Spinal cord (tissue), 9 donors: ENCODE measurements at regions not wholly inside any gene's neighbourhood (a gene's known extent, or its start where the extent isn't known, plus 50 kb on each side); places are given as distances from the start of the nearest gene placed in this dataset.
A peak's percentile ranks its signal among the peaks of the same experiment; 100 is the strongest.

Experiments used
- DNase-seq, 6 donors: peaks; one replicate each; pipeline versions ENCODE4 v3.0.0 to v3.0.0-alpha.2; 2013 to 2015; ENCODE audit warnings: low spot score in 6 of 6, low read depth in 4 of 6
- H3K27ac ChIP-seq: one replicate; pipeline ENCODE4 v1.5.1; 2013; ENCODE audit warnings: low read depth, low read length, control low read depth
- H3K27me3 ChIP-seq: one replicate; pipeline ENCODE4 v1.6.1; 2013; ENCODE audit warnings: low read length; ENCODE audit not compliant: control insufficient read depth, insufficient read depth
- H3K36me3 ChIP-seq: one replicate; pipeline ENCODE4 v1.6.1; 2013; ENCODE audit warnings: low read length; ENCODE audit not compliant: control insufficient read depth, insufficient read depth
- H3K4me1 ChIP-seq: one replicate; pipeline ENCODE4 v1.6.1; 2013; ENCODE audit warnings: low read length; ENCODE audit not compliant: control insufficient read depth, insufficient read depth
- H3K4me3 ChIP-seq: one replicate; pipeline ENCODE4 v1.5.1; 2013; ENCODE audit warnings: low read depth, low read length, control low read depth
- H3K9me3 ChIP-seq: one replicate; pipeline ENCODE4 v1.6.1; 2013; ENCODE audit warnings: low read length; ENCODE audit not compliant: control insufficient read depth, insufficient read depth
- WGBS: methylation state at CpG from one replicate; pipeline ENCODE4 v1.1.5; 2013; ENCODE audit warnings: missing lambda C conversion rate; ENCODE audit not compliant: insufficient coverage; 5-methylcytosine and 5-hydroxymethylcytosine counted together
- donor health status: healthy.

DNA sequence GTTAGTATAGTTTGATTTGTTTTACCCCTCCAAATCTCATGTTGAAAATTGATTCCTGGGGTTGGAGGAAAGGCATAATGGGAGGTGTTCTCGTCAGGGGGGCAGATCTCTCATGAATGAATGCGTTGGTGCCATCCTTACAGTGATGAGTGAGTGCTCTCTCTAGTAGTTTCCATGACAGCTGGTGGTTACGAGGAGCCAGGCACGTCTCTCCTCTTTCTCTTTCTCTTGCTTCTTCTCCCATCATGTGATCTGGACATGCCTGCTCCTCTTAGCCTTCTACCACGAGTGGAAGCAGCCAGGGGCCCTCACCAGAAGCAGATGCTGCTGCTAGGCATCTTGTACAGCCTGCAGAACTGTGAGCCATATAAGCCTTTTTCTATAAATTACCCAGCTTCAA is 454.1 kb downstream of the EFNA5 start:
- no peaks in the 10 kb centered on the region for H3K27me3 ChIP-seq
- 87% methylated on average over 4 of the region's 5 CpGs for WGBS
- no peaks in the 10 kb centered on the region for H3K4me1 ChIP-seq
- DNase-seq = no peak
- H3K36me3 ChIP-seq = no peaks in the 10 kb centered on the region
- no peak overlapping the region for H3K4me3 ChIP-seq
- no peak overlapping the region for H3K27ac ChIP-seq
- H3K9me3 ChIP-seq = no peaks in the 10 kb centered on the region

DNA sequence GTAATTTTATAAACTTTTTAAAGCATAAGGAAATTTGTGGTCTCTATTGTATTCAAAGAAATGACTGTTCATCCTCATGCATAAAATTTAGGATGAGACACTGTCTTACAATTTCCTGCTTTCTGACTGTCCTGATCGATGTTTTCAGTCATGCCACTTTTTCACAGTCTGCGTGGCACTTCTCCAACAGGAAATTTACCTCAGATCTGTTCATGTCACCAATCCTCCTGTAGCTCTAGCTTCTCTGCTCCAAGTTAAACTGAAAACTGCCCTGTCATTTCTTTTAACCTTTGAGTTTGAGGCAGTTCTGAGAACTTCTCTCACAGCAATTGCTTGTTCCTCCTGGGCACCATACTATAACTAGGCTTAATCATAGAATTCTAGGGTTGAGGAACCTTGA is 455.1 kb downstream of the EFNA5 start:
- Histone ChIP-seq H3K4me1 (no peaks in the 10 kb centered on the region), H3K27ac (no peak overlapping the region)
- 65% methylated on average over 2 of the region's 2 CpGs for WGBS

DNA sequence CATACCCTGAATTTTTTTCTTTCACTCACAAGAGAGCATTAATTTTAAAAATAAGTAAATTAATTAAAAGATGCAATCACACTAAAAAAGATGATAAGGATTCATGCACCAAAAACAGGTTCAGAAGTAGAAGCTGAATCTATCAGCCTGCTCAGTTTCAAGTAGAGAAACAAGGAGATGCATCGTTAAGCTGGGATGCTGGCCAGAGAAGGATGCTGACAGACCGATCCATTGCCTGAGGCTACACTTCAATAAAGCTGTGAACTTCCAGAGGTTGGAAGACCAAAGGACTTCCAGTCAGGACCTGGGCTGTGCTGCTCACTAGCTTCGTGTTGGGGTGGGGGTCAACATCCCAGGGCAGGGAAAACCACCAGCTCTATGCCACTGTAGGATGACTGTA is 457.7 kb downstream of the EFNA5 start:
- Histone ChIP-seq H3K36me3 (no peaks in the 10 kb centered on the region), H3K9me3 (no peaks in the 10 kb centered on the region), H3K4me3 (no peak overlapping the region), H3K27me3 (no peaks in the 10 kb centered on the region), H3K27ac (no peak overlapping the region), H3K4me1 (no peaks in the 10 kb centered on the region)
- WGBS = 27% methylated on average over 2 of the region's 3 CpGs
- peak in 2 of 6 donors; percentile 17 to 27 for DNase-seq

More for the DNA sequence above, 455.1 kb downstream of the EFNA5 start:
- Histone ChIP-seq H3K4me3 (no peak overlapping the region), H3K27me3 (no peaks in the 10 kb centered on the region), H3K36me3 (no peaks in the 10 kb centered on the region), H3K9me3 (no peaks in the 10 kb centered on the region)
- no peak for DNase-seq

DNA sequence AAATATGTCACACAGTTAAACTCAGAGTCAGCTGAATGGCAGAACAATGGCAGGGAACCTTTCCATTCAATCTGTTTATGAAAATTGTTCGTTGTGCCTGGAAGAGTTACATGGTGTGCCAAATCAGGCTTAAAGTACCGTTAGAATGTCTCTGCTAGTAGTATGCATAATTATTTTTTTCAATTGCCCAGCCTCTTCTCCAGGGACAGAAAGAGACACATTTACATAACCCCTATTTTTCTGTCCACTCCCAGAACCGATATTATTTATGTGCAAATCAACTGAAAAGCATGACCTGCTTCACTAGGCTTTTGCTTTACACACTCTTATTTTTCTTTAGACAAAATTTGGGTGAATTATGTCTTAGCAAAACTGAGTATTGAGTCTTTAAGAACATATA is 459.1 kb downstream of the EFNA5 start:
- WGBS = no CpG with 5 or more reads among the region's 3 CpGs
- H3K36me3 ChIP-seq = no peaks in the 10 kb centered on the region
- H3K4me1 ChIP-seq = no peaks in the 10 kb centered on the region
- no peak overlapping the region for H3K27ac ChIP-seq
- H3K9me3 ChIP-seq = no peaks in the 10 kb centered on the region
- DNase-seq = no peak
- H3K4me3 ChIP-seq = no peak overlapping the region
- no peaks in the 10 kb centered on the region for H3K27me3 ChIP-seq

DNA sequence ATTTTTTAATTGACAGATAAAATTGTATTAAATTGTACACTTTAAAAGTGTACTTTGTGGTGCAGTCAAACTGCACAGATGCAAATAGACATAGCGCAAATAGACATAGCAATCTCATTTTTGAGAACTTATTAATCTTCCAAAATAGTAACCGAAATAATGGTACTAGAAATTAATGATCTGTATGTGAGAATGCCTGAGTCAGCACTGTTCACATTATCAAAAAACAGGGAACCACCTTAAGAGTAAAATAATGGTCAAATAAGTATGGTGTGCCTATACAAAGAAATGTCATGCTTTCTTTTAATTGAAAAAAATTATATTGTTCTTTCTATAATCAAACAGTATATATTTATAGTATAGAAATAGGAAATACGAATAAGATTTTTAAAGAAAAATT is 461.9 kb downstream of the EFNA5 start:
- DNase-seq = no peak
- Histone ChIP-seq H3K36me3 (no peaks in the 10 kb centered on the region), H3K27ac (no peak overlapping the region), H3K27me3 (no peaks in the 10 kb centered on the region), H3K4me1 (no peaks in the 10 kb centered on the region), H3K4me3 (no peak overlapping the region), H3K9me3 (no peaks in the 10 kb centered on the region)
- no CpG with 5 or more reads among the region's 3 CpGs for WGBS

DNA sequence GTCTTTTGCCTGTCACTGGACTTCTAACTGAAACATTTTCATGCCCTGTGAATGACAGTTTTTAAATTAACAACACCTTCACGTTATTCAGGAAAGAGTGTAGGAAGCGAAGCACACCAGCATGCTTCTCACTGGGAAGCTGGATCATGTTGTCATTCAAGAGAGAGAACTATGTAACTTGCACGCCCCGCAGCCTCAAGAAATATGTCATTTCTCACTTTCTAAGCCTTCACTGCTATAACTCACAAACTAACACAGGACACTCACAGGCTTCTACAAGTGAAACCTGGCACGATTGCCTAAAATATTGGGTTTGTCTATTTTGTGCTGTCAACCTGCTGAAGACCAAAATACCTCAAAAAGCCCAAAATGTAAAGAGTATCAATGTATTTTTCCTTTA is 466.3 kb downstream of the EFNA5 start:
- Histone ChIP-seq H3K27ac (no peak overlapping the region), H3K27me3 (no peaks in the 10 kb centered on the region), H3K36me3 (no peaks in the 10 kb centered on the region), H3K4me1 (no peaks in the 10 kb centered on the region), H3K9me3 (no peaks in the 10 kb centered on the region), H3K4me3 (no peak overlapping the region)
- 66% methylated on average over 2 of the region's 5 CpGs for WGBS
- no peak for DNase-seq

DNA sequence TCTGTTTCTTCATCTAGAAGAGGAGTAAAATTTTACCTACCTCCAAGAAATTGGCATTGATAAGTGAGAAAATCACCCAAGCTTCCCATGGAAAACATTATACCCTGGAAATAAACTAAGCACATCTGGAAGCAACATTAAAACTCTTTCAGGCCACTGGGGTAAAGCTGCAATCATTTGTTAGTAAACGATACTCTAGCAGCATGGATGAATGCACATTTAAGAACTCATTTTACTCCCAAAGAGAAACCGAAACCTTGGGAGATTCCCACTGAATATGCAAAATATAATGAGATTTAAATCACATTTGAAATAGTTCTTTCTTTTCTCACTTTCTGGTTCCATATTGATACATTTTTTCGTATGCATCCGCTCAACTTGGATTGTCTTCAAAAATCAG is 467.5 kb downstream of the EFNA5 start:
- H3K4me3 ChIP-seq = no peak overlapping the region
- no peaks in the 10 kb centered on the region for H3K9me3 ChIP-seq
- no CpG with 5 or more reads among the region's 4 CpGs for WGBS
- no peaks in the 10 kb centered on the region for H3K36me3 ChIP-seq
- no peaks in the 10 kb centered on the region for H3K27me3 ChIP-seq
- no peaks in the 10 kb centered on the region for H3K4me1 ChIP-seq
- no peak overlapping the region for H3K27ac ChIP-seq
- peak in 1 of 6 donors; percentile 70 for DNase-seq

DNA sequence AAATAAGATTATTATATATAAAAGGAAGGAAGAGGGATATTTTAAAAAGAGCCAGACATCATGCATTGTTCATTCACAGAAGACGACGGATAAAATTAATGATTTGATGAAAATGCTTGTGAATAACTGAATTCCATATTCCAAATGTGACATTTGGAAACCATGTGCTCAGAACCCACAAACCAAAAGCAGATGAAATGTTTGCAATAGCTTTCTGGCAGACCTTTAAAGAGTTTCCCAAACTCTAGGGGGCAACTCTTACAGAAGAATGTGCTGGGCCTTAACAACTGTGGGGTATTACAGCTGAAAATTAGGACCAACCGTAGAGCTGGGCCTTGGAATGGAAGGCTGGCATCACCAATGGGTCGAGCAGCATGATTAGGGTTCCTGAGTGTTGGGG is 471.0 kb downstream of the EFNA5 start:
- Histone ChIP-seq H3K27me3 (no peaks in the 10 kb centered on the region), H3K4me1 (no peaks in the 10 kb centered on the region), H3K36me3 (no peaks in the 10 kb centered on the region), H3K9me3 (no peaks in the 10 kb centered on the region), H3K4me3 (no peak overlapping the region), H3K27ac (no peak overlapping the region)
- 80% methylated on average over 1 of the region's 4 CpGs for WGBS
- DNase-seq = no peak

DNA sequence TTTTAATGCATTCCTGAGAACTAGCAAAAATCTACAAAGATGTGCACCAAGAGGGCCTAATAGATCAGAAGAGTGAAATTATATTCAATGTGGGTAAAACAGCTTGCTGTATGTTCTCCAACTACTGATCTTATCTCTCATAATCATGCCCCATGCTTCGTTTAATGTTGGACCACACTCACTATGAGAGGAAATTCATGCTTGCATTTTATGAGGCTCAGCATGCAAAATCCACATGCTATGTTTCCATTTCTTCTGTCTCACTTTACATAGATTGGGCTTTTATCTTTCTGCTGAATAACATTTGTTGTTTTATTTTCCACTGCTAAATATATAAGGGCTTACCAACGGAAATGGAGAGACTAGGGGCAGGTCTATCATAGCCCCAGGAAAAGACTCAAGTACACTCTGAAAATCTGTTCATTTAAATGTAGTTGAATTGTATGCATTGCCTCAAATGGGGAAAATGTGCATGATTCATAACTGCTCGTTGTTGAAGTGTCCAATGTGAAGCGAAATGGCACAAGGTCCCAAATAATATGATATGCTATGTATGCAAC is 474.2 kb downstream of the EFNA5 start:
- H3K4me1 ChIP-seq = no peaks in the 10 kb centered on the region
- H3K36me3 ChIP-seq = no peaks in the 10 kb centered on the region
- H3K27me3 ChIP-seq = no peaks in the 10 kb centered on the region
- DNase-seq = peak in 1 of 6 donors; percentile 80
- no peaks in the 10 kb centered on the region for H3K9me3 ChIP-seq
- 50% methylated on average over 2 of the region's 4 CpGs for whole genome bisulfite sequencing
- H3K4me3 ChIP-seq = no peak overlapping the region
- no peak overlapping the region for H3K27ac ChIP-seq

DNA sequence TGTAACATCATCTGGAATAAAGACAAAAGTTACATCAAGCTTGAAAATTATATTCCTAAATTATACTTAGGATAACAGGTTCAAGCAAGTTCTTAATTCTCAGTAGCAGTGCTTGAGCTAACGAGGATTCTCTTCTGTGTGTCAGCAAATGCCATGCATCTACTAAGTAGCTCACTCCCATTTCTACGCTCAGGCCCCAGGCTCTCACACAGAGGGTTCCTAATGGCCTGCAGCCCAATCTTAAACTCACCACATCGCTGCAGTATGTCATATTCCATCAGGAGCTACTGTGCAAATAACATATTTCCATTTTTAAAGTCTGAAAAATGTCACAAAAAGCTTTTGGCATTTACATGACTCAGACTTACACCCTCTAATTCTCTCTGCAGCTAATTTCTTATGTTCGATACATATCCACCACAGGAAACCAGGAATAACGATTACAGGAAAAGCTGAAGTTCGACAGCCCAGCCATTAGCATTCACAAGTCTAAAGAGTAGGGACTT is 474.8 kb downstream of the EFNA5 start:
- Histone ChIP-seq H3K9me3 (no peaks in the 10 kb centered on the region), H3K36me3 (no peaks in the 10 kb centered on the region), H3K27me3 (no peaks in the 10 kb centered on the region), H3K4me1 (no peaks in the 10 kb centered on the region), H3K27ac (no peak overlapping the region), H3K4me3 (no peak overlapping the region)
- no peak for DNase-seq
- WGBS = 80% methylated on average over 4 of the region's 6 CpGs
